A673 (cell line): ENCODE measurements at regions not wholly inside any gene's neighbourhood (a gene's known extent, or its start where the extent isn't known, plus 50 kb on each side); places are given as distances from the start of the nearest gene placed in this dataset.
A peak's percentile ranks its signal among the peaks of the same experiment; 100 is the strongest.

Experiments
- BruUV-seq: library from RNA; stranded (reverse); fragments of 400-500 nt; replicated peaks from 2 replicates; lab custom pipeline; 2021; lab: Mats Ljungman, UMichigan
- CTCF ChIA-PET: fragments of 300-600 bp; sonication (Branson Sonifier 250); formaldehyde crosslinking; loops from one replicate; lab custom pipeline; 2022; ENCODE audit warnings: antibody characterized with exemption; lab: Charles Lee
- POLR2A ChIA-PET: fragments of 300-600 bp; sonication (Branson Sonifier 250); formaldehyde crosslinking; loops from one replicate; lab custom pipeline; 2022; ENCODE audit warnings: antibody characterized with exemption; ENCODE audit not compliant: low non-redundant PET; lab: Charles Lee
- DNase-seq: peaks from one replicate; pipeline ENCODE4 v3.0.0-alpha.2; 2015; ENCODE audit warnings: low spot score
- H3K27ac ChIP-seq: fragments of 200-600 bp; sonication (generic); 2 replicates; pipeline ENCODE4 v1.5.1; 2016; ENCODE audit warnings: mixed run types, low read depth, mild to moderate bottlenecking, mixed read lengths, antibody characterized with exemption, low read length; ENCODE audit not compliant: poor library complexity, severe bottlenecking
- H3K27me3 ChIP-seq: fragments of 200-600 bp; sonication (generic); replicated peaks from 2 replicates; pipeline ENCODE4 v1.6.1; 2017; ENCODE audit warnings: mixed run types, low read depth, mild to moderate bottlenecking, mixed read lengths, antibody characterized with exemption, low read length; ENCODE audit not compliant: insufficient read depth, poor library complexity
- H3K36me3 ChIP-seq: fragments of 200-600 bp; sonication (generic); 2 replicates; pipeline ENCODE4 v1.6.1; 2016; ENCODE audit warnings: mixed run types, mild to moderate bottlenecking, mixed read lengths, antibody characterized with exemption, low read length; ENCODE audit not compliant: insufficient read depth, poor library complexity, severe bottlenecking
- H3K4me1 ChIP-seq: fragments of 200-600 bp; sonication (generic); 2 replicates; pipeline ENCODE4 v1.6.1; 2017; ENCODE audit warnings: mixed run types, mild to moderate bottlenecking, mixed read lengths, antibody characterized with exemption, low read length; ENCODE audit not compliant: insufficient read depth, poor library complexity, severe bottlenecking
- H3K4me3 ChIP-seq: fragments of 200-600 bp; sonication (generic); 2 replicates; pipeline ENCODE4 v1.5.1; 2016; ENCODE audit warnings: low read depth, mixed run types, mild to moderate bottlenecking, mixed read lengths, low read length; ENCODE audit not compliant: poor library complexity, severe bottlenecking
- H3K9me3 ChIP-seq: fragments of 200-600 bp; sonication (generic); 2 replicates; pipeline ENCODE4 v1.6.1; 2016; ENCODE audit warnings: mixed run types, low read depth, mild to moderate bottlenecking, mixed read lengths, antibody characterized with exemption, low read length; ENCODE audit not compliant: poor library complexity, severe bottlenecking
- EZH2 ChIP-seq: fragments of 200-600 bp; sonication (generic); IDR thresholded peaks from 2 replicates; pipeline ENCODE4 v1.6.1; 2017; ENCODE audit warnings: borderline replicate concordance, low read depth, mild to moderate bottlenecking, mixed read lengths, antibody characterized with exemption, low read length; ENCODE audit not compliant: poor library complexity, severe bottlenecking
- intact Hi-C: fragments of 100-400 bp; cut with micrococcal nuclease; formaldehyde crosslinking; loops from one replicate; pipeline ENCODE4 v1.10.0; 2022; ENCODE audit not compliant: unreplicated experiment
- TF ChIP-seq, protein P1 (sequence below): fragments of 300-800, 200-600 bp; sonication (generic); conservative IDR thresholded peaks from 2 replicates; pipeline ENCODE4 v1.5.1; 2017; ENCODE audit warnings: low read depth, mild to moderate bottlenecking, antibody characterized with exemption, low read length, moderate library complexity, mixed read lengths

DNA sequence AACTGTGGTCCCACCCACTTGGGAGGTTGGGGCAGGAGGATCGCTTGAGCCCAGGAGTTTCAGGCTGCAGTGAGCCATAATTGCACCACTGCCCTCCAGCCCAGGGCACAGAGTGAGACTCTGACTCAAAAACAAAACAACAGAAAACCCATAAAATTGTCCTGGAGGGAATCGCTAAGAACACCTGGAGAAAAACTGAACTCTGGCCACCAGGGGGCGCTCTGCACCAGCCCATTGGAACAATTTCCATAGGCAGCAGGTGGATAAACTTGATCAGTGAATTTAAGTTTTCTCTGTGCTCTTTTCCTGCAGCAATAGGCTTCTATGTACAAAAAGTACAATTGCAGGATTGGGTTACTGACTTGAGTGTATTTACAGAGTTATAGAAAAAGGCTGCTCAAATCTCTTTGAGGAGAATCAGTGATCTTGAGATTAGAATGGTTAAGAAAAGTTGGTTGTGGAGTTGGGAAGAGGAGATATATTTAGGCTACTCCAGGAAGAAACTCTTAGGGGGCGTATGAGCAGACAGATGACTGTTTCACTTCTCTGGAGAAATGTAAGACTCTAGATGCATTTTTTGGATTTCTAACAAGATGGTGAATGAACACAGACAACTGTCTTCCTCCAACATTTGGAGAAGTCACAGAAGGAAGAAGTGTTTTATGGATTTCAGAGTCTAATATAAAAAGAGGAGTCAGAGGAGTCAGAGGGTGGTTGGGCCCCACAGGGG lies 274.9 kb upstream of the GALNT17 start:
- no peaks in the 10 kb centered on the region for H3K36me3 ChIP-seq
- intact Hi-C loops: loop anchor here (1.0 kb wide), 1 partner anchor 879 kb away; no protein-coding TSS in a partner anchor
- H3K27me3 ChIP-seq: no peaks in the 10 kb centered on the region
- no peaks in the 10 kb centered on the region for H3K4me1 ChIP-seq
- no peak for TF ChIP-seq EZH2
- TF ChIP-seq, protein P1, sequence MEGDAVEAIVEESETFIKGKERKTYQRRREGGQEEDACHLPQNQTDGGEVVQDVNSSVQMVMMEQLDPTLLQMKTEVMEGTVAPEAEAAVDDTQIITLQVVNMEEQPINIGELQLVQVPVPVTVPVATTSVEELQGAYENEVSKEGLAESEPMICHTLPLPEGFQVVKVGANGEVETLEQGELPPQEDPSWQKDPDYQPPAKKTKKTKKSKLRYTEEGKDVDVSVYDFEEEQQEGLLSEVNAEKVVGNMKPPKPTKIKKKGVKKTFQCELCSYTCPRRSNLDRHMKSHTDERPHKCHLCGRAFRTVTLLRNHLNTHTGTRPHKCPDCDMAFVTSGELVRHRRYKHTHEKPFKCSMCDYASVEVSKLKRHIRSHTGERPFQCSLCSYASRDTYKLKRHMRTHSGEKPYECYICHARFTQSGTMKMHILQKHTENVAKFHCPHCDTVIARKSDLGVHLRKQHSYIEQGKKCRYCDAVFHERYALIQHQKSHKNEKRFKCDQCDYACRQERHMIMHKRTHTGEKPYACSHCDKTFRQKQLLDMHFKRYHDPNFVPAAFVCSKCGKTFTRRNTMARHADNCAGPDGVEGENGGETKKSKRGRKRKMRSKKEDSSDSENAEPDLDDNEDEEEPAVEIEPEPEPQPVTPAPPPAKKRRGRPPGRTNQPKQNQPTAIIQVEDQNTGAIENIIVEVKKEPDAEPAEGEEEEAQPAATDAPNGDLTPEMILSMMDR: peak; percentile 85
- H3K27ac ChIP-seq: no peak overlapping the region
- ChIA-PET POLR2A (no interaction called here), CTCF (interaction anchor here (1.0 kb wide), 1 partner anchor 876 kb away, joined by 3 read pairs; no protein-coding TSS in a partner anchor)
- no TSS peak for BruUV-seq
- no peaks in the 10 kb centered on the region for H3K9me3 ChIP-seq
- H3K4me3 ChIP-seq: no peak overlapping the region
- peak; percentile 66 for DNase-seq

DNA sequence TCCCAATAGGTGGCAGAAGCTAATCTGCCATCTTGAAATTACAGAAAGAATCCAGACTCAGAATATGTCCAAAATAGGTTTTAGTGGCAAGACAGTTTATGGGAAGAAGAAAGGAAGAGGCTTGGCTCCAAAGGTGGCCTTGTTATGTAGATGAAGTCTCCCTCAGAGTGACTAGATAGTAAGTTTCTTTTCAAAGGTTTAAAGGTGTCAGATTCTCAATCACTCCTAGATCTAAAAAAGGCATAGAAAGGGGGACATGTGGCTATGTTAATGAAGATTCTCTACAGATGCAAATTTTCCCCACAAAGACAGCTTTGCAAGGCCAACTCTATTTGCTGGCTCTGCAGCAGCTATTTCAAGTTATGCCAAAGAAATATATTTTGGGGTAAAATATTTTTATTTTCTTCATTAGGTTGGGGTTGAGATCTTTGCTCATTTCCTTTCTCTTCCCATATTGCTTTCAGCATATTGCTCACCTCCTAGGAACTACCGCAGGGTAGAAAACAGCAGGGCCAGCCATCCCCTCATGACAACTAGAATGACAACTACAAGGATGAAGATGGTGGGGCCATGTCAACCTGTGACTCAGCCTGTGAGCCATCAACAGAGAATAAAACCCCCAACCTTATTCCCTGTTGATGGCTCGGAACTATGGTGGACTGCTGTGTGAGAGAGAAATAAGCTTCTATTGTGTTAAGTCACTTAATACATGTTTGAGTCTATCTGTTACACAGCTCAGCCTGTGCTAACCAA lies 274.0 kb upstream of the GALNT17 start:
- CTCF ChIA-PET: no interaction called here
- Histone ChIP-seq H3K27me3 (no peaks in the 10 kb centered on the region), H3K36me3 (no peaks in the 10 kb centered on the region), H3K27ac (no peak overlapping the region), H3K9me3 (no peaks in the 10 kb centered on the region), H3K4me3 (no peak overlapping the region), H3K4me1 (no peaks in the 10 kb centered on the region)
- DNase-seq: no peak
- POLR2A ChIA-PET: no interaction called here
- intact Hi-C loops: loop anchor here (1.0 kb wide), 1 partner anchor 878 kb away; no protein-coding TSS in a partner anchor
- TF ChIP-seq, protein P1: no peak
- TF ChIP-seq EZH2: no peak
- BruUV-seq: no TSS peak

DNA sequence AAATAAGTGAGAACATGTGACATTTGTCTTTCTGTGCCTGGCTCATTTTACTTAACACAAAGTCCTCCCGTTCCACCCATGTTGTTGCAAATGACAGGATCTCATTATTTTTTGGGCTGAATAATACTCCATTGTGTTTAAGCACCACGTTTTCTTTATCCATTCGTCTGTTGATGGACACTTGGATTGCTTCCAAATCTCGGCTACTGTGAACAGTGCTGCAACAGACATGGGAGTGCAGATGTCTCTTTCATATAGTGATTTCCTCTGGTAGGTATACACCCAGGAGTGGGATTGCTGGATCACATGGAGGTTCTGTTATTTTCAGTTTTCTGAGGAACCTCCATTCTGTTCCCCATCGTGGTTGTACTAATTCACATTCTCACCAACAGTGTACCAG lies 264.4 kb upstream of the GALNT17 start:
- no TSS peak for BruUV-seq
- no peak for TF ChIP-seq EZH2
- POLR2A ChIA-PET: no interaction called here
- H3K36me3 ChIP-seq: no peaks in the 10 kb centered on the region
- no peak overlapping the region for H3K4me3 ChIP-seq
- no peaks in the 10 kb centered on the region for H3K4me1 ChIP-seq
- no peaks in the 10 kb centered on the region for H3K27me3 ChIP-seq
- intact Hi-C loops: no loop called here
- H3K27ac ChIP-seq: no peak overlapping the region
- DNase-seq: no peak
- CTCF ChIA-PET: no interaction called here
- H3K9me3 ChIP-seq: no peaks in the 10 kb centered on the region
